H1 (cell line): ENCODE measurements at regions not wholly inside any gene's neighbourhood (a gene's known extent, or its start where the extent isn't known, plus 50 kb on each side); places are given as distances from the start of the nearest gene placed in this dataset.

Experiments
- BCL11A ChIP-seq, 2 experiments: IDR thresholded peaks; one replicate each; pipeline ENCODE4 v1.6.1; 2011; ENCODE audit warnings: low read depth in 2 of 2, low read length in 2 of 2, mild to moderate bottlenecking in 2 of 2
- EZH2 ChIP-seq: fragments of 200-600 bp; sonication (generic); IDR thresholded peaks from 2 replicates; pipeline ENCODE4 v1.7.1; 2012; ENCODE audit warnings: low read depth, mild to moderate bottlenecking, moderate library complexity, low read length, inconsistent platforms; ENCODE audit not compliant: severe bottlenecking
- NRF1 ChIP-seq: IDR thresholded peaks from 2 replicates; pipeline ENCODE4 v1.6.1; 2011; ENCODE audit warnings: mild to moderate bottlenecking, low read depth, low read length, improper control_type of control experiment
- POLR2A ChIP-seq, 2 experiments: IDR thresholded peaks; 1 replicate in 1 of 2; 2 replicates in 1 of 2; pipeline ENCODE4 v1.6.1; 2011; ENCODE audit warnings: low read depth in 2 of 2, low read length in 2 of 2, mild to moderate bottlenecking in 2 of 2; ENCODE audit errors: control extremely low read depth in 1 of 2
- RFX5 ChIP-seq: IDR thresholded peaks from 2 replicates; pipeline ENCODE4 v1.6.1; 2011; ENCODE audit warnings: low read depth, low read length, improper control_type of control experiment, borderline replicate concordance
- RNF2 ChIP-seq: fragments of 200-900, 300-1000 bp; sonication (generic); IDR thresholded peaks from 2 replicates; pipeline ENCODE4 v1.7.1; 2016; ENCODE audit warnings: borderline replicate concordance, low read depth, mild to moderate bottlenecking, antibody characterized with exemption, low read length; ENCODE audit not compliant: poor library complexity, severe bottlenecking; ENCODE audit errors: missing control alignments
- TAF1 ChIP-seq: IDR thresholded peaks from 2 replicates; pipeline ENCODE4 v1.6.1; 2011; ENCODE audit warnings: mild to moderate bottlenecking, low read depth, low read length
- TCF12 ChIP-seq: IDR thresholded peaks from 2 replicates; pipeline ENCODE4 v1.6.1; 2011; ENCODE audit warnings: low read depth, mild to moderate bottlenecking, low read length
- TEAD4 ChIP-seq: IDR thresholded peaks from 2 replicates; pipeline ENCODE4 v1.6.1; 2012; ENCODE audit warnings: low read depth, low read length, inconsistent platforms, mixed read lengths
- TF ChIP-seq, protein P1 (sequence below), 3 experiments: IDR thresholded peaks; 1 replicate in 2 of 3; 2 replicates in 1 of 3; pipeline versions ENCODE4 v1.5.1 to v1.6.1; 2011; ENCODE audit warnings: low read length in 3 of 3, mild to moderate bottlenecking in 3 of 3, inconsistent platforms in 2 of 3, low read depth in 1 of 3, moderate library complexity in 1 of 3; ENCODE audit not compliant: insufficient read depth in 1 of 3; ENCODE audit errors: control extremely low read depth in 1 of 3
- TF ChIP-seq, protein P2 (sequence below): IDR thresholded peaks from 2 replicates; pipeline ENCODE4 v1.6.1; 2012; ENCODE audit warnings: low read length, inconsistent platforms
- TF ChIP-seq, protein P3 (sequence below): IDR thresholded peaks from 2 replicates; pipeline ENCODE4 v1.6.1; 2012; ENCODE audit warnings: inconsistent platforms
- TF ChIP-seq, protein P4 (sequence below): IDR thresholded peaks from 2 replicates; pipeline ENCODE4 v1.6.1; 2011; ENCODE audit warnings: low read depth, mild to moderate bottlenecking, low read length; ENCODE audit not compliant: insufficient read depth

DNA sequence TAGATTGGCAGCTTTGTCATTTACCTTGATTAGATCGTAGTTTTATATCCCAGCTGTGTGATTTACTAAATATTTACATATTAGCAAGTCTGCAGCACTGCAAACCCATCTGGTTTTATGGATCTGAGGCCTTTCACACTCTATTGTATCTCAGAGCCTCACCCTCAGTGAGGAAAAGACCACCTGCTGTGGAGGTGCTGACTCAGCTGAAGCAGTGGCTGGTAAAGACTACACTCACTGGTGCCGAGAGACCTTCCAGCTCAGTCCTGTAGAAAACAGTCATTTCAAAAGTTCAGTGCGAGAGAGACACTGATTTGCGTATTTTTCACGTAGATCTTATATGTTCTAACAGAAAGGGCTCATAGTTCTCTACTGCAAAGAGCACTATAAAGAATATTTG is 307.8 kb upstream of the TPM1 start:
- TF ChIP-seq RFX5 = no peak
- TF ChIP-seq, protein P1, sequence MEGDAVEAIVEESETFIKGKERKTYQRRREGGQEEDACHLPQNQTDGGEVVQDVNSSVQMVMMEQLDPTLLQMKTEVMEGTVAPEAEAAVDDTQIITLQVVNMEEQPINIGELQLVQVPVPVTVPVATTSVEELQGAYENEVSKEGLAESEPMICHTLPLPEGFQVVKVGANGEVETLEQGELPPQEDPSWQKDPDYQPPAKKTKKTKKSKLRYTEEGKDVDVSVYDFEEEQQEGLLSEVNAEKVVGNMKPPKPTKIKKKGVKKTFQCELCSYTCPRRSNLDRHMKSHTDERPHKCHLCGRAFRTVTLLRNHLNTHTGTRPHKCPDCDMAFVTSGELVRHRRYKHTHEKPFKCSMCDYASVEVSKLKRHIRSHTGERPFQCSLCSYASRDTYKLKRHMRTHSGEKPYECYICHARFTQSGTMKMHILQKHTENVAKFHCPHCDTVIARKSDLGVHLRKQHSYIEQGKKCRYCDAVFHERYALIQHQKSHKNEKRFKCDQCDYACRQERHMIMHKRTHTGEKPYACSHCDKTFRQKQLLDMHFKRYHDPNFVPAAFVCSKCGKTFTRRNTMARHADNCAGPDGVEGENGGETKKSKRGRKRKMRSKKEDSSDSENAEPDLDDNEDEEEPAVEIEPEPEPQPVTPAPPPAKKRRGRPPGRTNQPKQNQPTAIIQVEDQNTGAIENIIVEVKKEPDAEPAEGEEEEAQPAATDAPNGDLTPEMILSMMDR (IDR thresholded peaks at IDR 0.05; ENCODE audit: control extremely low read depth in 1 of 3, insufficient read depth in 1 of 3, low read depth in 1 of 3, low read length in 3 of 3) = no peak
- TF ChIP-seq NRF1 = no peak
- TF ChIP-seq, protein P2, sequence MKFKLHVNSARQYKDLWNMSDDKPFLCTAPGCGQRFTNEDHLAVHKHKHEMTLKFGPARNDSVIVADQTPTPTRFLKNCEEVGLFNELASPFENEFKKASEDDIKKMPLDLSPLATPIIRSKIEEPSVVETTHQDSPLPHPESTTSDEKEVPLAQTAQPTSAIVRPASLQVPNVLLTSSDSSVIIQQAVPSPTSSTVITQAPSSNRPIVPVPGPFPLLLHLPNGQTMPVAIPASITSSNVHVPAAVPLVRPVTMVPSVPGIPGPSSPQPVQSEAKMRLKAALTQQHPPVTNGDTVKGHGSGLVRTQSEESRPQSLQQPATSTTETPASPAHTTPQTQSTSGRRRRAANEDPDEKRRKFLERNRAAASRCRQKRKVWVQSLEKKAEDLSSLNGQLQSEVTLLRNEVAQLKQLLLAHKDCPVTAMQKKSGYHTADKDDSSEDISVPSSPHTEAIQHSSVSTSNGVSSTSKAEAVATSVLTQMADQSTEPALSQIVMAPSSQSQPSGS = no peak
- no peak for TF ChIP-seq TCF12
- TF ChIP-seq, protein P3, sequence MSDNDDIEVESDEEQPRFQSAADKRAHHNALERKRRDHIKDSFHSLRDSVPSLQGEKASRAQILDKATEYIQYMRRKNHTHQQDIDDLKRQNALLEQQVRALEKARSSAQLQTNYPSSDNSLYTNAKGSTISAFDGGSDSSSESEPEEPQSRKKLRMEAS = no peak
- no peak for TF ChIP-seq POLR2A (IDR thresholded peaks at IDR 0.05; ENCODE audit: control extremely low read depth in 1 of 2, low read depth in 2 of 2, low read length in 2 of 2)
- TF ChIP-seq RNF2 = no peak
- TF ChIP-seq TAF1 = no peak
- TF ChIP-seq TEAD4 = no peak
- TF ChIP-seq, protein P4, sequence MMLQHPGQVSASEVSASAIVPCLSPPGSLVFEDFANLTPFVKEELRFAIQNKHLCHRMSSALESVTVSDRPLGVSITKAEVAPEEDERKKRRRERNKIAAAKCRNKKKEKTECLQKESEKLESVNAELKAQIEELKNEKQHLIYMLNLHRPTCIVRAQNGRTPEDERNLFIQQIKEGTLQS = no peak
- no peak for TF ChIP-seq BCL11A (IDR thresholded peaks at IDR 0.05; ENCODE audit: low read depth in 2 of 2, low read length in 2 of 2)
- TF ChIP-seq EZH2 = no peak
